Upper lobe of right lung (tissue), 1 donor: ENCODE measurements at regions not wholly inside any gene's neighbourhood (a gene's known extent, or its start where the extent isn't known, plus 50 kb on each side); places are given as distances from the start of the nearest gene placed in this dataset.

Source experiments
- ATAC-seq: fragments of 200-7000 bp; cut with Tn5 transposase; one replicate; pipeline ENCODE4 v1.9.1; 2020; ENCODE audit warnings: mild to moderate bottlenecking, moderate library complexity
- DNase-seq: peaks from one replicate; pipeline ENCODE4 v3.0.0-alpha.2; 2020
- H3K27ac ChIP-seq: fragments of 200-600 bp; one replicate; pipeline ENCODE4 v1.8.0; 2022
- H3K27me3 ChIP-seq: fragments of 200-600 bp; one replicate; pipeline ENCODE4 v1.8.0; 2022; ENCODE audit warnings: mild to moderate bottlenecking
- H3K36me3 ChIP-seq: fragments of 200-600 bp; one replicate; pipeline ENCODE4 v1.8.0; 2022
- H3K4me1 ChIP-seq: fragments of 200-600 bp; one replicate; pipeline ENCODE4 v1.8.0; 2022
- H3K4me3 ChIP-seq: fragments of 200-600 bp; one replicate; pipeline ENCODE4 v1.8.0; 2022; ENCODE audit warnings: mild to moderate bottlenecking
- H3K9me3 ChIP-seq: fragments of 200-600 bp; one replicate; pipeline ENCODE4 v1.8.0; 2022
- intact Hi-C: fragments of 100-400 bp; cut with DNase I; formaldehyde crosslinking; loops from one replicate; pipeline ENCODE4 v1.11.0; 2022
- TF ChIP-seq, protein P1 (sequence below): fragments of 200-600 bp; IDR thresholded peaks from one replicate; pipeline ENCODE4 v1.8.0; 2022; ENCODE audit warnings: antibody characterized with exemption
- donor health status: DM: no; HTN: yes; CAD: no; lungs with severe emphysema.

DNA sequence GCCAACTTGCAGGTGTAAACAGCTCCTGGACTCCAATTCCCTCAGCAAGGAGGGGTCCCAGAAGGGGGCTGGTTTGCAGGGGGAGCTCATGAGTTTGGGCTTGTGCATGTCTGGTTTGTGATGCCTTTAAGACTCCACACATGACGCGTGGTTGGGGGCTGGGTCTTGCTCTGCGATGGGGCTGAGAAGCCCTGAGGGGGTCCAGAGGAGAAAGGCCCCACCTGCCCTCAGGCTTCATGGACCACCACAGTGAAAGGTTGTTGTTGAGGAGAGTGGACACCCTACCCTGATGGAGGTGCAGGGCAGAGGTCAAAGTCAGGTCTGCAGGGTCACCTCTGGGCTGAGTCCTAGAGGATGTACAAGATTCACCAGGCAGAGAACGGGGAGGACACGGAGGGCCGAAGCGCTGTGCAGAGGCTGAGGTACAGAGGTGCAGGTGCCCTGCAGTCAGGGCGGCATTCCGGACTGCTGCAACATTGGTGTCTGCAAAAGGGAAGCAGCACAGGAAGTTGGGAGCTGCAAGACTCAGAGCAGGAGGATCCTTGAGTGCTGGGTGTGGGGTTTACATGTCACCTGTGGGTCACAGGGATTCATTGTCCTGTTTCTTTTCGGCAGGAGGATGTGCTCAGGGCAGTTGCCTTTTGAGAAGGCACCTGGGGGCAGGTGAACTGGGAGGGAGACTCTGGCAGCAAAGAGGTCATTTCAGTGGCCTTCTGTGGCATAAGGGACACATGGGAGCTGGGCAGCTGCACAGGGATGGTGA lies 399.4 kb downstream of the PTPRU start:
- ATAC-seq (no peak), DNase-seq (no peak)
- TF ChIP-seq, protein P1, sequence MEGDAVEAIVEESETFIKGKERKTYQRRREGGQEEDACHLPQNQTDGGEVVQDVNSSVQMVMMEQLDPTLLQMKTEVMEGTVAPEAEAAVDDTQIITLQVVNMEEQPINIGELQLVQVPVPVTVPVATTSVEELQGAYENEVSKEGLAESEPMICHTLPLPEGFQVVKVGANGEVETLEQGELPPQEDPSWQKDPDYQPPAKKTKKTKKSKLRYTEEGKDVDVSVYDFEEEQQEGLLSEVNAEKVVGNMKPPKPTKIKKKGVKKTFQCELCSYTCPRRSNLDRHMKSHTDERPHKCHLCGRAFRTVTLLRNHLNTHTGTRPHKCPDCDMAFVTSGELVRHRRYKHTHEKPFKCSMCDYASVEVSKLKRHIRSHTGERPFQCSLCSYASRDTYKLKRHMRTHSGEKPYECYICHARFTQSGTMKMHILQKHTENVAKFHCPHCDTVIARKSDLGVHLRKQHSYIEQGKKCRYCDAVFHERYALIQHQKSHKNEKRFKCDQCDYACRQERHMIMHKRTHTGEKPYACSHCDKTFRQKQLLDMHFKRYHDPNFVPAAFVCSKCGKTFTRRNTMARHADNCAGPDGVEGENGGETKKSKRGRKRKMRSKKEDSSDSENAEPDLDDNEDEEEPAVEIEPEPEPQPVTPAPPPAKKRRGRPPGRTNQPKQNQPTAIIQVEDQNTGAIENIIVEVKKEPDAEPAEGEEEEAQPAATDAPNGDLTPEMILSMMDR, result no peak
- H3K27me3 ChIP-seq, result peaks cover 5% of the 10 kb centered on the region
- H3K9me3 ChIP-seq, result no peaks in the 10 kb centered on the region
- no peak overlapping the region for H3K4me3 ChIP-seq
- intact Hi-C loops, result no loop called here
- no peak overlapping the region for H3K27ac ChIP-seq
- H3K4me1 ChIP-seq, result no peaks in the 10 kb centered on the region
- no peaks in the 10 kb centered on the region for H3K36me3 ChIP-seq

DNA sequence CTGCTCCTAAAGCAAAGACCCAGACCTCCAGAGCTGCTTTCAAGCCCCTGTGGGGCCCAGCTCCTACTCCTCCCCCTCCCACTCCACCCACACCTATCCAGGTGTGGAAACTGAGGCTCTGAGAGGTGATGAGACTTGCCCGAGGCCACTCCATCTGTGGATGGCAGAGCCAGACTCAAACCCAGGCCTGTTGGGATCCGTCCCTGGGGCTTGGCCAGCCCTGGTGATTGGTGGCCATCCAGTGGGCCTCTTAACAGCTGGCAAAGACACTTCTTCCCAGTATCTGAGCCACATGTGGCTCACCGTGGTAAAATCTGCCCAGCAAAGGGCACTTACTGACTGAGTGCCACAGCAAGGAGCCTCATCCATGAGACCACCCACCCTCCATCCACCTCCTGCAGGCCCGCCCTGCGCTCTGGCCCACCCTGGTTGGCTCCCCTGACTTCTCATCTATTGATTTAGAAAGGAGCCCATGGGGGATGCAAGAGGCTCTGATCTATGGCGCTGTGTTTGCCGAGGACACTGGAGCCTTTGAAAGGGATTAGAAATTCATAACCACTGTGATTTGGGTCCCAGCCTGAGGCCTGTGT lies 398.5 kb downstream of the PTPRU start:
- no peak overlapping the region for H3K4me3 ChIP-seq
- intact Hi-C loops, result no loop called here
- TF ChIP-seq, protein P1, result no peak
- DNase-seq, result no peak
- H3K36me3 ChIP-seq, result no peaks in the 10 kb centered on the region
- ATAC-seq, result no peak
- peaks cover 5% of the 10 kb centered on the region for H3K27me3 ChIP-seq
- H3K27ac ChIP-seq, result no peak overlapping the region
- H3K9me3 ChIP-seq, result no peaks in the 10 kb centered on the region
- H3K4me1 ChIP-seq, result no peaks in the 10 kb centered on the region

DNA sequence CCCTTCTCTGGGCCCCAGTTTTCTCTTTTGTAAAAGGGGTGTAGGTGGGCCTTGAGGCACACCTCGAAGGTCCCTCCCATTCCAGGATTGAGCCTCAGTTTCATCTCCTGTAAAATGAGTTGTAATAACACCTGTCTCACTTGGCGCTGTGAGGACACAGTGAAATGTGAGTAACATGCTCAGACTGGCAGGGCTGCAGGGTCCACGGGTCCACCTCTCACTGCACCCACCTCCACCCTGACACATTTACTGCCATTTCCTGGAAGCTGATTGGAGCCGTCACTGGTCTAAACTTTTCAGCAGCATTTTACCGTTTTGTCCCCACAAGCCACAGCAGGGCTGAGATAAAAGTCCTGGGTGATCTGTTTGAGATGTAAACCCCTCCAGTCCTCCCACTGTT lies 398.0 kb downstream of the PTPRU start:
- no peak overlapping the region for H3K4me3 ChIP-seq
- intact Hi-C loops, result no loop called here
- TF ChIP-seq, protein P1, result no peak
- H3K36me3 ChIP-seq, result no peaks in the 10 kb centered on the region
- ATAC-seq, result no peak
- DNase-seq, result no peak
- peaks cover 5% of the 10 kb centered on the region for H3K27me3 ChIP-seq
- H3K27ac ChIP-seq, result no peak overlapping the region
- no peaks in the 10 kb centered on the region for H3K9me3 ChIP-seq
- no peaks in the 10 kb centered on the region for H3K4me1 ChIP-seq

DNA sequence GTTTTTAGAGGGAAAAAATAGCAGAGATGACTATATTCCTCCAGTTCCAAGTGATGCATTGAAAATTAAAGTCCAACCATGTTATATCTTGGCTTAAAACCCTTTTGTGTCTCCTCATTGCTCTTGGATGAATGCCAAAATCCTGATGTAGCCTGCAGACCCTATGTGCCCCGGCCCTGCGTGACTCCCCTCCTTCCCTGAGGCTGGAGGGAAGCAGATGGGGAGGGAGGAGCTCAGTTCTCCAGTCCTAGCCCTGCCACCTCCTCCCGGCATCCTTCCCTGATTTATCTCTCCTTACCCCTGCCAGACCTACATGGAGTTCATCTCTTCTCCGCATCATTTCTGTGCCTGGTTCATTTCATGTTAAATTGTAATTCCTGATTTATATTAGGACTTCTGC lies 397.4 kb downstream of the PTPRU start:
- H3K4me1 ChIP-seq, result no peaks in the 10 kb centered on the region
- no peak overlapping the region for H3K4me3 ChIP-seq
- no peaks in the 10 kb centered on the region for H3K36me3 ChIP-seq
- H3K27me3 ChIP-seq, result peaks cover 5% of the 10 kb centered on the region
- DNase-seq (no peak), ATAC-seq (no peak)
- no peak overlapping the region for H3K27ac ChIP-seq
- intact Hi-C loops, result no loop called here
- no peaks in the 10 kb centered on the region for H3K9me3 ChIP-seq
- TF ChIP-seq, protein P1, result no peak

DNA sequence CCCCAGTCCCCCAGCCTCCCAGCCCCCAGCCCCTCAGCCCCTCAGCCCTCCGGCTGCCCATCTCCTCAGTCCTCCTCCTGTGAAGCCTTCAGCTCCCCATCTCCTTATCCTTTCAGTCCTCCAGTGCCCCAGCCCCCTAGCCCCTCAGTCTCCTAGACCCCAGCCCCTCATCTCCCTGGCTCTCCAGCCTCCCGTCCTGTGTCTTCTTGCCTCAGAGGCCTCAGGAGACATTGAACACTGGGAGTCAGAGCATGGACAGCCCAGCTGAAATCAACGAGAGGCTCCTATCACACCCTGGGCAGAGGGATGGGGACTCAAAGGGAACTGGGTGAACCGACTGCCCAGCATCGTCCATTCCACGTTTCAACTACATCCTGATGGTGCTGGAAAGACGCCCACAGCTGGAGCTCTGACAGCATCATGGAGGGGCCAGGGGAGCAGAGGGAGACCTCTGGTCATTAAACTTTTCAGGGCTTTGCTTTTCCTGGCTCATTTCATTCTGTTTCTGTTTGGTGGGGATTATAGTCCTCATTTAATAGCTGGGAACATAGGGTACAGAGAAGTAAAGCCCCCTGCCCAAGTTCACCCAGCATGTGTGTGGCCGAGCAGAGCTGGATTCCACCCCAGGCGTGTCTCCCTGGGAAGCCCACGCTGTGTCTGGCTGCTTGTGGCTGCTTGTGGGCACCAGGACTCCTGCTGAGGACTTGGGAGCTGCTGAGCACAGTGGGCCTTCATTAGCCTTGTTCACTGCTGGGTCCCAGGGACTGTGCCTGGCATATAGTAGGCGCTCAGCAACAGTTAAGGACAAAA lies 396.7 kb downstream of the PTPRU start:
- no peak for ATAC-seq
- H3K27me3 ChIP-seq, result peaks cover 5% of the 10 kb centered on the region
- H3K4me3 ChIP-seq, result no peak overlapping the region
- no peaks in the 10 kb centered on the region for H3K9me3 ChIP-seq
- H3K27ac ChIP-seq, result no peak overlapping the region
- H3K36me3 ChIP-seq, result no peaks in the 10 kb centered on the region
- no peak for DNase-seq
- TF ChIP-seq, protein P1, result no peak
- intact Hi-C loops, result no loop called here
- H3K4me1 ChIP-seq, result no peaks in the 10 kb centered on the region
